HCT116 (cell line): ENCODE measurements at regions not wholly inside any gene's neighbourhood (a gene's known extent, or its start where the extent isn't known, plus 50 kb on each side); places are given as distances from the start of the nearest gene placed in this dataset.

Experiments
- ATAC-seq: fragments of 200-7000 bp; cut with Tn5 transposase; 2 replicates; pipeline ENCODE4 v1.9.1; 2020; ENCODE audit warnings: mild to moderate bottlenecking, moderate library complexity
- BruUV-seq: library from RNA; stranded (reverse); fragments of 400-500 nt; replicated peaks from 2 replicates; lab custom pipeline; 2021; lab: Mats Ljungman, UMichigan
- CTCF ChIA-PET: fragments of 300-600 bp; sonication (Branson Sonifier 250); formaldehyde crosslinking; loops from one replicate; lab custom pipeline; 2021; ENCODE audit warnings: antibody characterized with exemption; lab: Charles Lee
- POLR2A ChIA-PET: fragments of 300-600, 350-600 bp; sonication (Branson Sonifier 250); formaldehyde crosslinking; loops from one replicate; lab custom pipeline; 2021; ENCODE audit warnings: antibody characterized with exemption; lab: Charles Lee
- RAD21 ChIA-PET, 2 experiments: fragments of 300-600 bp; sonication (Branson Sonifier 250); formaldehyde crosslinking; loops; one replicate each; lab custom pipeline; 2023; ENCODE audit warnings: low total read pairs in 2 of 2; ENCODE audit not compliant: uncharacterized antibody in 2 of 2, unreplicated experiment in 2 of 2, low non-redundant PET in 1 of 2; lab: Charles Lee
- DNase-seq: peaks from one replicate; pipeline ENCODE4 v3.0.0-alpha.2; 2010; ENCODE audit warnings: low read depth, low spot score
- H2AFZ ChIP-seq: fragments of 200-600 bp; shearing (Covaris generic), sonication (generic); 2 replicates; pipeline ENCODE4 v1.6.1; 2017; ENCODE audit warnings: low read depth, mixed run types, mixed read lengths, antibody characterized with exemption, low read length; ENCODE audit not compliant: poor library complexity, severe bottlenecking
- H3K27ac ChIP-seq: 2 replicates; pipeline ENCODE4 v1.5.1; 2012; ENCODE audit warnings: low read depth, low read length
- H3K27me3 ChIP-seq: fragments of 200-600 bp; sonication (generic); 2 replicates; pipeline ENCODE4 v1.6.1; 2016; ENCODE audit warnings: mixed run types, low read length, mixed read lengths; ENCODE audit not compliant: insufficient read depth
- H3K36me3 ChIP-seq, 2 experiments: fragments of 200-500 bp in 1 of 2; fragments of 200-600 bp in 1 of 2; sonication (Bioruptor generic) in 1 of 2; sonication (generic) in 1 of 2; 2 replicates each; pipeline versions ENCODE4 v1.5.1 to v1.6.1; 2014 to 2016; ENCODE audit warnings: low read length in 2 of 2, inconsistent platforms in 1 of 2, mixed read lengths in 1 of 2, mixed run types in 1 of 2; ENCODE audit not compliant: insufficient read depth in 2 of 2, control insufficient read depth in 1 of 2
- H3K4me1 ChIP-seq, 2 experiments: fragments of 200-600 bp in 1 of 2; sonication (generic) in 1 of 2; 2 replicates each; pipeline versions ENCODE4 v1.5.1 to v1.6.1; 2012 to 2017; ENCODE audit warnings: low read length in 2 of 2, inconsistent platforms in 1 of 2, mild to moderate bottlenecking in 1 of 2, mixed read lengths in 1 of 2, mixed run types in 1 of 2, moderate library complexity in 1 of 2; ENCODE audit not compliant: insufficient read depth in 2 of 2, control insufficient read depth in 1 of 2
- H3K4me2 ChIP-seq: fragments of 200-600 bp; sonication (generic); 2 replicates; pipeline ENCODE4 v1.6.1; 2017; ENCODE audit warnings: mixed run types, low read length, mixed read lengths
- H3K4me3 ChIP-seq, 2 experiments: fragments of 200-600 bp in 1 of 2; sonication (generic) in 1 of 2; replicated peaks in 1 of 2; 2 replicates each; pipeline ENCODE4 v1.5.1; 2011 to 2016; ENCODE audit warnings: low read length in 2 of 2, control low read depth in 1 of 2, low read depth in 1 of 2, mild to moderate bottlenecking in 1 of 2, mixed read lengths in 1 of 2, mixed run types in 1 of 2
- H3K79me2 ChIP-seq: fragments of 200-600 bp; sonication (generic); 2 replicates; pipeline ENCODE4 v1.6.1; 2017; ENCODE audit warnings: mild to moderate bottlenecking, mixed run types, low read length, moderate library complexity, mixed read lengths; ENCODE audit not compliant: insufficient read depth
- H3K9ac ChIP-seq: fragments of 200-600 bp; sonication (generic); 2 replicates; pipeline ENCODE4 v1.6.1; 2016; ENCODE audit warnings: low read length, mixed read lengths
- H3K9me2 ChIP-seq: fragments of 200-600 bp; sonication (generic), shearing (Covaris generic); 2 replicates; pipeline ENCODE4 v1.6.1; 2017; ENCODE audit warnings: mixed run types, mild to moderate bottlenecking, moderate library complexity; ENCODE audit not compliant: insufficient read depth
- H3K9me3 ChIP-seq, 2 experiments: fragments of 200-500 bp in 1 of 2; fragments of 200-600 bp in 1 of 2; sonication (Bioruptor generic) in 1 of 2; sonication (generic) in 1 of 2; 2 replicates each; pipeline ENCODE4 v1.6.1; 2014 to 2017; ENCODE audit warnings: low read length in 2 of 2, mixed read lengths in 2 of 2, inconsistent platforms in 1 of 2, low read depth in 1 of 2, mild to moderate bottlenecking in 1 of 2, mixed run types in 1 of 2, moderate library complexity in 1 of 2; ENCODE audit not compliant: control insufficient read depth in 1 of 2, insufficient read depth in 1 of 2
- H4K20me1 ChIP-seq: fragments of 200-600 bp; sonication (generic), shearing (Covaris generic); 2 replicates; pipeline ENCODE4 v1.6.1; 2017; ENCODE audit warnings: mixed run types, mild to moderate bottlenecking, moderate library complexity; ENCODE audit not compliant: insufficient read depth
- CEBPB ChIP-seq: IDR thresholded peaks from 2 replicates; pipeline ENCODE4 v1.6.1; 2012; ENCODE audit warnings: low read depth
- EGR1 ChIP-seq: IDR thresholded peaks from 2 replicates; pipeline ENCODE4 v1.6.1; 2012; ENCODE audit warnings: low read depth
- JUND ChIP-seq: IDR thresholded peaks from 2 replicates; pipeline ENCODE4 v1.6.1; 2012
- POLR2AphosphoS5 ChIP-seq: IDR thresholded peaks from 2 replicates; pipeline ENCODE4 v1.6.1; 2011; ENCODE audit warnings: mild to moderate bottlenecking, low read depth, low read length, moderate library complexity
- RAD21 ChIP-seq: IDR thresholded peaks from 2 replicates; pipeline ENCODE4 v1.6.1; 2012; ENCODE audit warnings: low read depth, mild to moderate bottlenecking
- TCF7L2 ChIP-seq: IDR thresholded peaks from 2 replicates; pipeline ENCODE4 v1.7.0; 2011; ENCODE audit warnings: borderline replicate concordance, inconsistent platforms; ENCODE audit not compliant: insufficient read depth, insufficient read length; ENCODE audit errors: extremely low read depth
- ZFX ChIP-seq: fragments of 450-650 bp; IDR thresholded peaks from 2 replicates; pipeline ENCODE4 v1.6.1; 2017
- ZNF274 ChIP-seq: fragments of 200-500 bp; sonication (Bioruptor generic); IDR thresholded peaks from 2 replicates; pipeline ENCODE4 v1.6.1; 2014; ENCODE audit warnings: mild to moderate bottlenecking, low read depth, low read length, inconsistent platforms
- intact Hi-C: fragments of 100-400 bp; cut with micrococcal nuclease; formaldehyde crosslinking; loops from 2 replicates; pipeline ENCODE4 v1.10.0; 2022
- TF ChIP-seq, protein P1 (sequence below), 3 experiments: fragments of 200-600 bp in 1 of 3; sonication (generic) in 1 of 3; IDR thresholded peaks in 2 of 3; conservative IDR thresholded peaks in 1 of 3; 2 replicates each; pipeline ENCODE4 v1.5.1; 2012 to 2017; ENCODE audit warnings: low read depth in 2 of 3, low read length in 2 of 3, antibody characterized with exemption in 1 of 3, borderline replicate concordance in 1 of 3, control low read depth in 1 of 3, mild to moderate bottlenecking in 1 of 3, mixed read lengths in 1 of 3, mixed run types in 1 of 3, moderate library complexity in 1 of 3; ENCODE audit not compliant: insufficient read depth in 1 of 3

DNA sequence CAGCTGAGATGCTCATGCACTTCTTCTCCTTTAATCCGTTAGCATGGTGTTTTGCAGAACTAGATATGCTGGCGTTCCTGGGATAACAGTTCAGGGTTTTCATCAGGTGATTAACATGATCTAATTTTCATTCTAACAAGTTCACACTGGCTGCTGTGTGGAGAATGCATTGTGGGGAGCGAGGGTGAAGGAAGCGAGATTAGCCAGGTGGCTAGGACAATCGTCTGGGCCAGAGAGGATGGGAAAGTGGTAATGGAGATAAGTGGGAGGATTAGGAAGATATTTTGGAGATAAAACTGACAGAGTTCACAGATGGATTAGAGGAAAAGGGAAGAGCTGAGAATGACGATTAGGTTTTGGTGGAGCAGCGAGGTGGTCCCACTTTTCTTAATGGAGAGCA is 138.1 kb upstream of the MAGI3 start:
- CTCF ChIA-PET = no interaction called here
- Histone ChIP-seq H2AFZ (no peak overlapping the region), H3K9ac (no peak overlapping the region), H3K4me2 (no peak overlapping the region), H3K9me3 (no peaks in the 10 kb centered on the region), H3K36me3 (no peaks in the 10 kb centered on the region), H3K79me2 (no peaks in the 10 kb centered on the region), H3K9me2 (no peaks in the 10 kb centered on the region), H3K27ac (no peak overlapping the region), H3K27me3 (no peaks in the 10 kb centered on the region), H4K20me1 (no peaks in the 10 kb centered on the region), H3K4me3 (no peak overlapping the region), H3K4me1 (no peaks in the 10 kb centered on the region)
- RAD21 ChIA-PET = no interaction called here
- POLR2A ChIA-PET = no interaction called here
- ATAC-seq = no peak
- intact Hi-C loops = no loop called here
- TF ChIP-seq JUND = no peak
- TF ChIP-seq ZNF274 = no peak
- TF ChIP-seq EGR1 = no peak
- TF ChIP-seq TCF7L2 = no peak
- no peak for TF ChIP-seq RAD21
- no peak for TF ChIP-seq CEBPB
- TF ChIP-seq, protein P1, sequence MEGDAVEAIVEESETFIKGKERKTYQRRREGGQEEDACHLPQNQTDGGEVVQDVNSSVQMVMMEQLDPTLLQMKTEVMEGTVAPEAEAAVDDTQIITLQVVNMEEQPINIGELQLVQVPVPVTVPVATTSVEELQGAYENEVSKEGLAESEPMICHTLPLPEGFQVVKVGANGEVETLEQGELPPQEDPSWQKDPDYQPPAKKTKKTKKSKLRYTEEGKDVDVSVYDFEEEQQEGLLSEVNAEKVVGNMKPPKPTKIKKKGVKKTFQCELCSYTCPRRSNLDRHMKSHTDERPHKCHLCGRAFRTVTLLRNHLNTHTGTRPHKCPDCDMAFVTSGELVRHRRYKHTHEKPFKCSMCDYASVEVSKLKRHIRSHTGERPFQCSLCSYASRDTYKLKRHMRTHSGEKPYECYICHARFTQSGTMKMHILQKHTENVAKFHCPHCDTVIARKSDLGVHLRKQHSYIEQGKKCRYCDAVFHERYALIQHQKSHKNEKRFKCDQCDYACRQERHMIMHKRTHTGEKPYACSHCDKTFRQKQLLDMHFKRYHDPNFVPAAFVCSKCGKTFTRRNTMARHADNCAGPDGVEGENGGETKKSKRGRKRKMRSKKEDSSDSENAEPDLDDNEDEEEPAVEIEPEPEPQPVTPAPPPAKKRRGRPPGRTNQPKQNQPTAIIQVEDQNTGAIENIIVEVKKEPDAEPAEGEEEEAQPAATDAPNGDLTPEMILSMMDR (IDR thresholded peaks at IDR 0.05 in 2 of 3, conservative IDR thresholded peaks at IDR 0.05 in 1 of 3; ENCODE audit: borderline replicate concordance in 1 of 3, insufficient read depth in 1 of 3, low read depth in 2 of 3, low read length in 2 of 3) = no peak
- BruUV-seq = no TSS peak
- no peak for DNase-seq

DNA sequence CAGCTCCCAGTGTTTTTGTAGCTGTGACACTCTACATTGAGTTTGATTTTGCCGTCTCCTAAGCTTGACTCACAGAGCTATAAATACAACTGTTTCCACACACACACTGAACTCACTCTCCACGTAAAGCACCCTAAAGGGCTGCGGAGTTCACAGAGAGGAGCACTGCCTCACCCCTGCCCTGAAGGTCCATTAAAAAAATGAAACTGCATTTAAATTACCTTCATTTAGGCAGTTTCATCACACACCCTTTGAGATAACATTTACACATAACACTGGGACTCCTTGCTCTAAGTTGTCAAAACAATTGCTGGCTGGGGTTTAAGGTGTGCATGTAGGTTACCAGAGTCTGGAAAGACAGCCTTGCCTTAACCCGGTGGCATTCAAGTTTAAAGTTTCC is 137.1 kb upstream of the MAGI3 start:
- no TSS peak for BruUV-seq
- CTCF ChIA-PET = no interaction called here

More for the DNA sequence above, 137.1 kb upstream of the MAGI3 start:
- no peak for TF ChIP-seq CEBPB
- TF ChIP-seq POLR2AphosphoS5 = no peak
- TF ChIP-seq ZFX = no peak
- Histone ChIP-seq H3K4me2 (no peak overlapping the region), H3K4me3 (no peak overlapping the region), H3K27ac (no peak overlapping the region), H2AFZ (no peak overlapping the region), H3K4me1 (no peaks in the 10 kb centered on the region), H4K20me1 (no peaks in the 10 kb centered on the region), H3K9ac (no peak overlapping the region), H3K27me3 (no peaks in the 10 kb centered on the region), H3K79me2 (no peaks in the 10 kb centered on the region), H3K9me2 (no peaks in the 10 kb centered on the region), H3K9me3 (no peaks in the 10 kb centered on the region), H3K36me3 (no peaks in the 10 kb centered on the region)
- ChIA-PET POLR2A (no interaction called here), RAD21 (no interaction called here)
- ATAC-seq (no peak), DNase-seq (no peak)
- intact Hi-C loops = no loop called here
